ENCODE measurements at regions not wholly inside any gene's neighbourhood (a gene's known extent, or its start where the extent isn't known, plus 50 kb on each side); places are given as distances from the start of the nearest gene placed in this dataset.

GRCh38 chr3:193883551-193883950 lies 252.4 kb upstream of the HES1 start:
- no peak for ATAC-seq
- H3K4me1 ChIP-seq (ENCODE audit: low read depth) = no peaks in the 10 kb centered on the region
- no peaks in the 10 kb centered on the region for H3K36me3 ChIP-seq (ENCODE audit: low read depth)
- H3K4me3 ChIP-seq = no peak overlapping the region
- TF ChIP-seq CTCF (IDR thresholded peaks at IDR 0.05) = no peak
- no peaks in the 10 kb centered on the region for H3K9me3 ChIP-seq
- intact Hi-C loops (cut with DNase I, micrococcal nuclease) = no loop called here
- no peak for DNase-seq

- ATAC-seq = no peak
These were observed 251.9 kb upstream of the HES1 start for GRCh38 chr3:193884027-193884426.

DNA sequence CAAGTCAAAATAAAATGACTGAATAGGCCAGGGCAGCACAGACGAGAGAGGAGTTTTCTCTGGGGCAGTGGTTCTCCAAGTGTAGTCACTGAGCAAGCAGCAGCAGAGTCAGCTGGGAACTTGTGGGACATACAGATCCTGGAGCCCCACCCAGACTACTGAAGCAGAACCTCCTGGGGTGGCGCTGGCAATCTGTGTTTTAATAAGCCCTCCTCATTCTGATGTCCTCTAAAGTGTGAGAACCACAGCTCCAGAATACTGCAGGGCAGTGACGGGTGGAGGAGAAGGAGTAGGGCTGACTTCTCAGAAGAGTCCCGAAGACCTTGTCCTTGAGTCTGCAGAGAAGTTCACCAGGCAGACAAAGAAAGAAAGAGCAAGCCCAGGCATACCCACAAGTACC lies 251.3 kb upstream of the HES1 start:
- H3K36me3 ChIP-seq (ENCODE audit: low read depth) = no peaks in the 10 kb centered on the region
- peaks cover 2% of the 10 kb centered on the region for H3K4me1 ChIP-seq (ENCODE audit: low read depth)
- intact Hi-C loops (cut with DNase I, micrococcal nuclease) = no loop called here
- no peaks in the 10 kb centered on the region for H3K9me3 ChIP-seq
- peak; percentile 64 for ATAC-seq
- no peak for TF ChIP-seq CTCF (IDR thresholded peaks at IDR 0.05)
- peak in 2 of 3 donors; percentile 35 to 47 for DNase-seq
- H3K4me3 ChIP-seq = no peak overlapping the region

More at GRCh38 chr3:193884027-193884426, 251.9 kb upstream of the HES1 start:
- Histone ChIP-seq H3K4me3 (no peak overlapping the region), H3K36me3 (ENCODE audit: low read depth) (no peaks in the 10 kb centered on the region), H3K9me3 (no peaks in the 10 kb centered on the region), H3K4me1 (ENCODE audit: low read depth) (no peaks in the 10 kb centered on the region)
- TF ChIP-seq CTCF (IDR thresholded peaks at IDR 0.05) = no peak
- no peak for DNase-seq
- intact Hi-C loops (cut with DNase I, micrococcal nuclease) = no loop called here

- no peak for TF ChIP-seq CTCF (IDR thresholded peaks at IDR 0.05)
- peak; percentile 85 for ATAC-seq
- peak; percentile 84 to 97 (median 89) for DNase-seq
- no peaks in the 10 kb centered on the region for H3K9me3 ChIP-seq
- H3K36me3 ChIP-seq (ENCODE audit: low read depth) = no peaks in the 10 kb centered on the region
- intact Hi-C loops (cut with DNase I, micrococcal nuclease) = no loop called here
- peaks cover 7% of the 10 kb centered on the region for H3K4me1 ChIP-seq (ENCODE audit: low read depth)
- no peak overlapping the region for H3K4me3 ChIP-seq
These were observed 250.1 kb upstream of the HES1 start for GRCh38 chr3:193885832-193886231.

GRCh38 chr3:193890016-193890897 lies 245.7 kb upstream of the HES1 start:
- ATAC-seq = peak; percentile 80
- Histone ChIP-seq H3K36me3 (ENCODE audit: low read depth) (no peaks in the 10 kb centered on the region), H3K9me3 (no peaks in the 10 kb centered on the region), H3K4me3 (no peak overlapping the region), H3K4me1 (ENCODE audit: low read depth) (peaks cover 18% of the 10 kb centered on the region)
- peak; percentile 52 to 68 (median 66) for DNase-seq
- no peak for TF ChIP-seq CTCF (IDR thresholded peaks at IDR 0.05)
- intact Hi-C loops (cut with DNase I, micrococcal nuclease) = no loop called here
